Peyer's patch (tissue), 4 donors: ENCODE measurements at regions not wholly inside any gene's neighbourhood (a gene's known extent, or its start where the extent isn't known, plus 50 kb on each side); places are given as distances from the start of the nearest gene placed in this dataset.

ENCODE experiments used
- CTCF ChIP-seq, 6 experiments: fragments of 450-650 bp in 4 of 6; fragments of 200-600 bp in 2 of 6; sonication (generic) in 1 of 6; IDR thresholded peaks; one replicate each; pipeline ENCODE4 v1.5.1; 2017 to 2019; ENCODE audit warnings: antibody characterized with exemption in 6 of 6, mild to moderate bottlenecking in 3 of 6, moderate library complexity in 1 of 6
- POLR2A ChIP-seq, 2 donors: fragments of 450-650 bp; IDR thresholded peaks; one replicate each; pipeline ENCODE4 v1.5.1; 2017; ENCODE audit warnings: antibody characterized with exemption in 2 of 2, mild to moderate bottlenecking in 2 of 2, moderate library complexity in 2 of 2

- TF ChIP-seq CTCF (IDR thresholded peaks at IDR 0.05), result no peak
- TF ChIP-seq POLR2A (IDR thresholded peaks at IDR 0.05), result no peak
Measured at GRCh38 chr13:29702912-29703351, 107.4 kb upstream of the SLC7A1 start.
